NT2/D1 (cell line): ENCODE measurements at regions not wholly inside any gene's neighbourhood (a gene's known extent, or its start where the extent isn't known, plus 50 kb on each side); places are given as distances from the start of the nearest gene placed in this dataset.

ENCODE experiments used
- YY1 ChIP-seq: IDR thresholded peaks from 2 replicates; pipeline ENCODE4 v1.6.1; 2011; ENCODE audit not compliant: insufficient read length, insufficient read depth
- ZNF274 ChIP-seq: IDR thresholded peaks from 2 replicates; pipeline ENCODE4 v1.6.1; 2011; ENCODE audit warnings: mild to moderate bottlenecking, low read depth, low read length

GRCh38 chr10:44202952-44203351 is 181.9 kb downstream of the CXCL12 start:
- TF ChIP-seq ZNF274 (no peak), YY1 (no peak)
